HEK293 (cell line): ENCODE measurements at regions not wholly inside any gene's neighbourhood (a gene's known extent, or its start where the extent isn't known, plus 50 kb on each side); places are given as distances from the start of the nearest gene placed in this dataset.

Experiments used
- SETDB1 ChIP-seq: IDR thresholded peaks from one replicate; pipeline ENCODE4 v1.6.1; 2017; ENCODE audit warnings: mild to moderate bottlenecking, low read length, moderate library complexity, mixed read lengths; ENCODE audit not compliant: insufficient read length
- TCF7L2 ChIP-seq: IDR thresholded peaks from 2 replicates; pipeline ENCODE4 v1.6.1; 2011; ENCODE audit warnings: low read depth, mild to moderate bottlenecking, inconsistent platforms, low read length, moderate library complexity, borderline replicate concordance
- ZFP37 ChIP-seq: fragments of 450-650 bp; formaldehyde crosslinking; IDR thresholded peaks from 2 replicates; pipeline ENCODE4 v1.5.1; 2016; ENCODE audit warnings: missing biosample characterization, missing genetic modification characterization
- ZNF24 ChIP-seq: fragments of 450-650 bp; formaldehyde crosslinking; IDR thresholded peaks from 2 replicates; pipeline ENCODE4 v1.5.1; 2016; ENCODE audit warnings: missing biosample characterization, missing genetic modification characterization
- ZNF266 ChIP-seq: fragments of 450-650 bp; formaldehyde crosslinking; IDR thresholded peaks from 2 replicates; pipeline ENCODE4 v1.5.1; 2016; ENCODE audit warnings: missing biosample characterization, missing genetic modification characterization, low read depth
- ZNF404 ChIP-seq: fragments of 450-650 bp; formaldehyde crosslinking; IDR thresholded peaks from 2 replicates; pipeline ENCODE4 v1.5.1; 2017; ENCODE audit warnings: missing biosample characterization, missing genetic modification characterization
- TF ChIP-seq, protein P1 (sequence below): fragments of 450-650 bp; formaldehyde crosslinking; IDR thresholded peaks from 2 replicates; pipeline ENCODE4 v1.5.1; 2016; ENCODE audit warnings: missing biosample characterization, missing genetic modification characterization
- TF ChIP-seq, protein P2 (sequence below): fragments of 450-650 bp; formaldehyde crosslinking; IDR thresholded peaks from 2 replicates; pipeline ENCODE4 v1.5.1; 2017; ENCODE audit warnings: missing biosample characterization, missing genetic modification characterization
- TF ChIP-seq, protein P3 (sequence below): fragments of 450-650 bp; formaldehyde crosslinking; conservative IDR thresholded peaks from 2 replicates; pipeline ENCODE4 v1.5.1; 2016; ENCODE audit warnings: low read depth, missing biosample characterization, missing genetic modification characterization
- TF ChIP-seq, protein P4 (sequence below): fragments of 450-650 bp; formaldehyde crosslinking; IDR thresholded peaks from 2 replicates; pipeline ENCODE4 v1.5.1; 2016; ENCODE audit warnings: missing biosample characterization, missing genetic modification characterization

DNA sequence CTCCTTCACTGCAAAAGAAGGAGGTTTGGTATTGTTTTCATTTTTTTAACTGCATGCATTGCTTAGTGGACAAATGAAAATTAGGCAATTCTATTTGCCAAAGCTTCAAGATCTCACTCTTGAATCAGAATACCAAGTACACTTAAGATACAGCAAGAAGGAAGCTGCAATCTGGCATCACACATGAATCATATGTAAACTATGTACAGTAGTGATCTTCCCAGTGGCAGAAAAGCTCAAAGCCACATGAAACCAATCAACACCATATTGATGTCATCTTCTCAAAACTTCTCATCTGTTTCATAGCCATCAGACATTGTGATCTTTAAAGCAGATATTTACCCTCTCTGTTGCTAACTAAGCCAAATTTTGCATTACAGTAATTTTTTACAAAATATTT is 550.1 kb downstream of the LTN1 start:
- TF ChIP-seq, protein P1, sequence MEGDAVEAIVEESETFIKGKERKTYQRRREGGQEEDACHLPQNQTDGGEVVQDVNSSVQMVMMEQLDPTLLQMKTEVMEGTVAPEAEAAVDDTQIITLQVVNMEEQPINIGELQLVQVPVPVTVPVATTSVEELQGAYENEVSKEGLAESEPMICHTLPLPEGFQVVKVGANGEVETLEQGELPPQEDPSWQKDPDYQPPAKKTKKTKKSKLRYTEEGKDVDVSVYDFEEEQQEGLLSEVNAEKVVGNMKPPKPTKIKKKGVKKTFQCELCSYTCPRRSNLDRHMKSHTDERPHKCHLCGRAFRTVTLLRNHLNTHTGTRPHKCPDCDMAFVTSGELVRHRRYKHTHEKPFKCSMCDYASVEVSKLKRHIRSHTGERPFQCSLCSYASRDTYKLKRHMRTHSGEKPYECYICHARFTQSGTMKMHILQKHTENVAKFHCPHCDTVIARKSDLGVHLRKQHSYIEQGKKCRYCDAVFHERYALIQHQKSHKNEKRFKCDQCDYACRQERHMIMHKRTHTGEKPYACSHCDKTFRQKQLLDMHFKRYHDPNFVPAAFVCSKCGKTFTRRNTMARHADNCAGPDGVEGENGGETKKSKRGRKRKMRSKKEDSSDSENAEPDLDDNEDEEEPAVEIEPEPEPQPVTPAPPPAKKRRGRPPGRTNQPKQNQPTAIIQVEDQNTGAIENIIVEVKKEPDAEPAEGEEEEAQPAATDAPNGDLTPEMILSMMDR (tag by site-specific recombination): no peak
- TF ChIP-seq ZNF24: no peak
- TF ChIP-seq, protein P2, sequence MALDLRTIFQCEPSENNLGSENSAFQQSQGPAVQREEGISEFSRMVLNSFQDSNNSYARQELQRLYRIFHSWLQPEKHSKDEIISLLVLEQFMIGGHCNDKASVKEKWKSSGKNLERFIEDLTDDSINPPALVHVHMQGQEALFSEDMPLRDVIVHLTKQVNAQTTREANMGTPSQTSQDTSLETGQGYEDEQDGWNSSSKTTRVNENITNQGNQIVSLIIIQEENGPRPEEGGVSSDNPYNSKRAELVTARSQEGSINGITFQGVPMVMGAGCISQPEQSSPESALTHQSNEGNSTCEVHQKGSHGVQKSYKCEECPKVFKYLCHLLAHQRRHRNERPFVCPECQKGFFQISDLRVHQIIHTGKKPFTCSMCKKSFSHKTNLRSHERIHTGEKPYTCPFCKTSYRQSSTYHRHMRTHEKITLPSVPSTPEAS (tag by site-specific recombination): no peak
- no peak for TF ChIP-seq ZNF404
- no peak for TF ChIP-seq TCF7L2
- no peak for TF ChIP-seq ZNF266 (tag by site-specific recombination)
- TF ChIP-seq, protein P3, sequence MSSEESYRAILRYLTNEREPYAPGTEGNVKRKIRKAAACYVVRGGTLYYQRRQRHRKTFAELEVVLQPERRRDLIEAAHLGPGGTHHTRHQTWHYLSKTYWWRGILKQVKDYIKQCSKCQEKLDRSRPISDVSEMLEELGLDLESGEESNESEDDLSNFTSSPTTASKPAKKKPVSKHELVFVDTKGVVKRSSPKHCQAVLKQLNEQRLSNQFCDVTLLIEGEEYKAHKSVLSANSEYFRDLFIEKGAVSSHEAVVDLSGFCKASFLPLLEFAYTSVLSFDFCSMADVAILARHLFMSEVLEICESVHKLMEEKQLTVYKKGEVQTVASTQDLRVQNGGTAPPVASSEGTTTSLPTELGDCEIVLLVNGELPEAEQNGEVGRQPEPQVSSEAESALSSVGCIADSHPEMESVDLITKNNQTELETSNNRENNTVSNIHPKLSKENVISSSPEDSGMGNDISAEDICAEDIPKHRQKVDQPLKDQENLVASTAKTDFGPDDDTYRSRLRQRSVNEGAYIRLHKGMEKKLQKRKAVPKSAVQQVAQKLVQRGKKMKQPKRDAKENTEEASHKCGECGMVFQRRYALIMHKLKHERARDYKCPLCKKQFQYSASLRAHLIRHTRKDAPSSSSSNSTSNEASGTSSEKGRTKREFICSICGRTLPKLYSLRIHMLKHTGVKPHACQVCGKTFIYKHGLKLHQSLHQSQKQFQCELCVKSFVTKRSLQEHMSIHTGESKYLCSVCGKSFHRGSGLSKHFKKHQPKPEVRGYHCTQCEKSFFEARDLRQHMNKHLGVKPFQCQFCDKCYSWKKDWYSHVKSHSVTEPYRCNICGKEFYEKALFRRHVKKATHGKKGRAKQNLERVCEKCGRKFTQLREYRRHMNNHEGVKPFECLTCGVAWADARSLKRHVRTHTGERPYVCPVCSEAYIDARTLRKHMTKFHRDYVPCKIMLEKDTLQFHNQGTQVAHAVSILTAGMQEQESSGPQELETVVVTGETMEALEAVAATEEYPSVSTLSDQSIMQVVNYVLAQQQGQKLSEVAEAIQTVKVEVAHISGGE (tag by site-specific recombination): no peak
- TF ChIP-seq, protein P4, sequence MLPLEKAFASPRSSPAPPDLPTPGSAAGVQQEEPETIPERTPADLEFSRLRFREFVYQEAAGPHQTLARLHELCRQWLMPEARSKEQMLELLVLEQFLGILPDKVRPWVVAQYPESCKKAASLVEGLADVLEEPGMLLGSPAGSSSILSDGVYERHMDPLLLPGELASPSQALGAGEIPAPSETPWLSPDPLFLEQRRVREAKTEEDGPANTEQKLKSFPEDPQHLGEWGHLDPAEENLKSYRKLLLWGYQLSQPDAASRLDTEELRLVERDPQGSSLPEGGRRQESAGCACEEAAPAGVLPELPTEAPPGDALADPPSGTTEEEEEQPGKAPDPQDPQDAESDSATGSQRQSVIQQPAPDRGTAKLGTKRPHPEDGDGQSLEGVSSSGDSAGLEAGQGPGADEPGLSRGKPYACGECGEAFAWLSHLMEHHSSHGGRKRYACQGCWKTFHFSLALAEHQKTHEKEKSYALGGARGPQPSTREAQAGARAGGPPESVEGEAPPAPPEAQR (tag by site-specific recombination): no peak
- TF ChIP-seq ZFP37 (tag by site-specific recombination): no peak
- no peak for TF ChIP-seq SETDB1
